Smooth muscle cell (in vitro differentiated cells): ENCODE measurements at regions not wholly inside any gene's neighbourhood (a gene's known extent, or its start where the extent isn't known, plus 50 kb on each side); places are given as distances from the start of the nearest gene placed in this dataset.

Source experiments
- DNase-seq: peaks from one replicate; lab custom pipeline; 2025; ENCODE audit not compliant: unreplicated experiment; lab: John Stamatoyannopoulos, UW
- H2AFZ ChIP-seq: fragments of 200-600 bp; sonication (generic); 2 replicates; pipeline ENCODE4 v1.6.0; 2016; ENCODE audit warnings: antibody characterized with exemption, low read depth, mild to moderate bottlenecking
- H3F3A ChIP-seq: fragments of 200-600 bp; sonication (generic); 2 replicates; pipeline ENCODE4 v1.6.0; 2017; ENCODE audit warnings: antibody characterized with exemption, low read depth
- H3K27ac ChIP-seq: fragments of 200-600 bp; sonication (generic); 2 replicates; pipeline ENCODE4 v1.5.1; 2016; ENCODE audit warnings: low read depth, mild to moderate bottlenecking
- H3K27me3 ChIP-seq: fragments of 200-600 bp; sonication (generic); 2 replicates; pipeline ENCODE4 v1.6.1; 2016; ENCODE audit warnings: low read depth, mild to moderate bottlenecking
- H3K36me3 ChIP-seq: fragments of 200-600 bp; sonication (generic); 2 replicates; pipeline ENCODE4 v1.5.1; 2016; ENCODE audit warnings: low read depth
- H3K4me1 ChIP-seq: fragments of 200-600 bp; sonication (generic); 2 replicates; pipeline ENCODE4 v1.5.1; 2016; ENCODE audit warnings: low read depth
- H3K4me2 ChIP-seq: fragments of 200-600 bp; sonication (generic); 2 replicates; pipeline ENCODE4 v1.6.0; 2016; ENCODE audit warnings: mild to moderate bottlenecking
- H3K4me3 ChIP-seq: fragments of 200-600 bp; sonication (generic); 2 replicates; pipeline ENCODE4 v1.5.1; 2016; ENCODE audit warnings: mild to moderate bottlenecking
- H3K79me2 ChIP-seq: fragments of 200-600 bp; sonication (generic); 2 replicates; pipeline ENCODE4 v1.6.0; 2016; ENCODE audit warnings: low read depth, mild to moderate bottlenecking
- H3K9ac ChIP-seq: fragments of 200-600 bp; sonication (generic); 2 replicates; pipeline ENCODE4 v1.6.0; 2016; ENCODE audit warnings: low read depth
- H3K9me3 ChIP-seq: fragments of 200-600 bp; sonication (generic); replicated peaks from 2 replicates; pipeline ENCODE4 v1.5.1; 2016; ENCODE audit warnings: low read depth
- H4K20me1 ChIP-seq: fragments of 200-600 bp; sonication (generic); 2 replicates; pipeline ENCODE4 v1.6.0; 2016; ENCODE audit warnings: low read depth
- WGBS: methylation state at CpG from one replicate; pipeline ENCODE4 v1.1.7; 2016; ENCODE audit warnings: low lambda C conversion rate; 5-methylcytosine and 5-hydroxymethylcytosine counted together
- TF ChIP-seq, protein P1 (sequence below): fragments of 200-600 bp; sonication (generic); IDR thresholded peaks from 2 replicates; pipeline ENCODE4 v1.5.1; 2017; ENCODE audit warnings: borderline replicate concordance, mild to moderate bottlenecking, antibody characterized with exemption; ENCODE audit not compliant: insufficient read depth, poor library complexity, severe bottlenecking

DNA sequence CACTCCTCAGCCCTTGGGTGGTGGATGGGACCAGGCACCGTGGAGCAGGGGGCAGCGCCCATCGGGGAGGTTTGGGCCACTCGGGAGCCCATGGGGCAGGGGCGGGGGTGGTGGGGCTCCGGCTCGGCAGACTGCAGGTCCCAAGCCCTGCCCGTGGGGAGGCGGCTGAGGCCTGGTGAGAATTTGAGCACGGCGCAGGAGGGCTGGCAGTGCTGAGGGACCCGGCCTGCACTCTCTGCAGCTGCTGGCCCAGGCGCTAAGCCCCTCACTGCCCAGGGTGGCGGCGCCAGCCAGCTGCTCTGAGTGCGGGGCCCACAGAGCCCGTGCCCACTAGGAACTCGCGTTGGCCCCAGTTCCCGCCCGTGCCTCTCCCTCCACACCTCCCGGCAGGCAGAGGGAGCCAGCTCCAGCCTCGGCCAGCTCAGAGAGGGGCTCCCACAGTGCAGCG, 182.1 kb upstream of the OPRM1 start:
- no peak for DNase-seq
- no peak overlapping the region for H3K4me3 ChIP-seq
- H3K79me2 ChIP-seq = no peaks in the 10 kb centered on the region
- H3K27ac ChIP-seq = no peak overlapping the region
- H2AFZ ChIP-seq = no peak overlapping the region
- no peaks in the 10 kb centered on the region for H3F3A ChIP-seq
- no peaks in the 10 kb centered on the region for H4K20me1 ChIP-seq
- no peak overlapping the region for H3K4me2 ChIP-seq
- no peak overlapping the region for H3K9ac ChIP-seq
- H3K36me3 ChIP-seq = no peaks in the 10 kb centered on the region
- no peaks in the 10 kb centered on the region for H3K4me1 ChIP-seq
- TF ChIP-seq, protein P1, sequence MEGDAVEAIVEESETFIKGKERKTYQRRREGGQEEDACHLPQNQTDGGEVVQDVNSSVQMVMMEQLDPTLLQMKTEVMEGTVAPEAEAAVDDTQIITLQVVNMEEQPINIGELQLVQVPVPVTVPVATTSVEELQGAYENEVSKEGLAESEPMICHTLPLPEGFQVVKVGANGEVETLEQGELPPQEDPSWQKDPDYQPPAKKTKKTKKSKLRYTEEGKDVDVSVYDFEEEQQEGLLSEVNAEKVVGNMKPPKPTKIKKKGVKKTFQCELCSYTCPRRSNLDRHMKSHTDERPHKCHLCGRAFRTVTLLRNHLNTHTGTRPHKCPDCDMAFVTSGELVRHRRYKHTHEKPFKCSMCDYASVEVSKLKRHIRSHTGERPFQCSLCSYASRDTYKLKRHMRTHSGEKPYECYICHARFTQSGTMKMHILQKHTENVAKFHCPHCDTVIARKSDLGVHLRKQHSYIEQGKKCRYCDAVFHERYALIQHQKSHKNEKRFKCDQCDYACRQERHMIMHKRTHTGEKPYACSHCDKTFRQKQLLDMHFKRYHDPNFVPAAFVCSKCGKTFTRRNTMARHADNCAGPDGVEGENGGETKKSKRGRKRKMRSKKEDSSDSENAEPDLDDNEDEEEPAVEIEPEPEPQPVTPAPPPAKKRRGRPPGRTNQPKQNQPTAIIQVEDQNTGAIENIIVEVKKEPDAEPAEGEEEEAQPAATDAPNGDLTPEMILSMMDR = no peak
- 98% methylated on average over 13 of the region's 24 CpGs for WGBS
- no peaks in the 10 kb centered on the region for H3K27me3 ChIP-seq
- no peaks in the 10 kb centered on the region for H3K9me3 ChIP-seq

DNA sequence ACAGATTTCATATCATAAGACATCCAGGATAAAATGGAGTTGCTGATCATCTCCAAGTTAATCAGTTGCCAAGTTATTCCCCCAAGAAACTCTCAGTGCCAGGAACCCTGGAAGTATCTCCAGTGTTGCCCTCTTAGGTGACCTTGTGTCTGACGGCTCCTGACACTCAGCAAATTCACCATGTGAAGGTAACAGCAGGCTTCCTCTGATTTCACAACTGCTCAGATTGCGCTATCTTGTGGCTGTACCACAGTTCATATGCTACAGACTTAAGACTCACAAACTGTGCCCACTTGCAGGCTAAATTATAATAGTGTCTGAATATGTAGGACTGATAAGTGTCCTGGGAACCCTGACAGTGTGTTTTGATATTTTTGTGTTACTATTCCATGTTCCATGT, 186.6 kb upstream of the OPRM1 start:
- TF ChIP-seq, protein P1 = no peak
- DNase-seq = no peak
- Histone ChIP-seq H3K27me3 (no peaks in the 10 kb centered on the region), H3K4me3 (no peak overlapping the region), H3K27ac (no peak overlapping the region), H4K20me1 (no peaks in the 10 kb centered on the region), H3K4me1 (no peaks in the 10 kb centered on the region), H2AFZ (no peak overlapping the region), H3K79me2 (no peaks in the 10 kb centered on the region), H3K4me2 (no peak overlapping the region), H3K9ac (no peak overlapping the region), H3K9me3 (no peaks in the 10 kb centered on the region), H3K36me3 (no peaks in the 10 kb centered on the region), H3F3A (no peaks in the 10 kb centered on the region)
- 87% methylated on average over 2 of the region's 2 CpGs for WGBS

DNA sequence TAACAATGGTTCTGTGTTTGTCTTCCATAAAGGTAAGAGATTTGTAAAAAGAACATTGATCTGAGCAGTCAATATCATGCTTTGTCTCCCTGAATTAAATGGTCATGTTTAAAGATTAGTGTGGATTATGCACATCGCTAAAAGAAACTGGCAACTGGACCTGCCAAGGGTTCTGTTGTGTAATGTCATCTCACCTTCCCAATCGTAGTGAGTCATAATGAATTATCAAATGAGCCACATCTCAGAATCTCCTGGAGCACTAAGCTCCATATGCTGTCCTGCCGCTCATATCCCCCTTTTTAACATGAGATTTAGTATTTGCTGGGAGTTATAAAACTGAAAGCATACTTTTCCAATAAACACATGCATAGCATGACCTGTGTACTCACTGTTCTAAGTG, 187.0 kb upstream of the OPRM1 start:
- Histone ChIP-seq H3K4me1 (no peaks in the 10 kb centered on the region), H3K4me2 (no peak overlapping the region), H3K27ac (no peak overlapping the region), H3K27me3 (no peaks in the 10 kb centered on the region), H3K79me2 (no peaks in the 10 kb centered on the region), H3K9me3 (no peaks in the 10 kb centered on the region), H3F3A (no peaks in the 10 kb centered on the region), H3K9ac (no peak overlapping the region), H4K20me1 (no peaks in the 10 kb centered on the region), H2AFZ (no peak overlapping the region), H3K4me3 (no peak overlapping the region), H3K36me3 (no peaks in the 10 kb centered on the region)
- TF ChIP-seq, protein P1 = no peak
- no peak for DNase-seq
- 91% methylated on average over 3 of the region's 3 CpGs for WGBS

DNA sequence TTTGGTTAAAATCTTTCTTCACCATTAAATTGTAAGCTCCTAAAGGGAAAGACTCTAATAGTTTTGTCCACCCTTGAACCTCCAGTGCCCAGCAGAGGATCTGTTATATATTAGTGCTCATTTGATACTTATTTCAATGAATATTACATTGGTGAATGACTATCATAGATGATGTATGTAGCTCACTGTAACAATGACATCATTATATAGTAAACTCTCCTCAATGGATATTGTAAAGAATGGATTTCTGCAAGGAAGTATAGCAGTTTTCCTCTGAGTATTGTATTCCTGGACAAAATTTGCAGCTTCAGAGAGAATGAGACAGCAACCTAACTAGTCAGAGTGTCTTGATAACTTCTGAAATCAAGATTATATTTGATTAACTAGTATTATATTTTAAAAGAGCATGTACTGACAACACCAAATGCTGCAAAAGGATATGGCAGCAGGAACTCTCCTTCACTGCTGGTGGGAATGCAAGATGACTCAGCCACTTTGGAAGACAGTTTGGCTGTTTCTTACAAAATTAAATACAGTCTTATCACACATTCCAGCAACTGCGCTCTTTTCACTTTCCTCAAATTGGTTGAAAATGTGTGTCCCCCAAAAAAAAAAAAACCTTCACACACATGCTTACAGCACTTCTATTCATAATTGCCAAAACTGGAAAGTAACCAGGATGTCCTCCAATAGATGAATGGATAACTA, 189.8 kb upstream of the OPRM1 start:
- Histone ChIP-seq H3K4me2 (no peak overlapping the region), H3K79me2 (no peaks in the 10 kb centered on the region), H3K4me3 (no peak overlapping the region), H3K27me3 (no peaks in the 10 kb centered on the region), H4K20me1 (no peaks in the 10 kb centered on the region), H3K36me3 (no peaks in the 10 kb centered on the region), H3K27ac (no peak overlapping the region), H3K9me3 (no peaks in the 10 kb centered on the region), H3F3A (no peaks in the 10 kb centered on the region), H3K4me1 (no peaks in the 10 kb centered on the region), H2AFZ (peak overlapping the region; percentile 17), H3K9ac (no peak overlapping the region)
- TF ChIP-seq, protein P1 = no peak
- DNase-seq = no peak
- 50% methylated on average over 1 of the region's 1 CpG for WGBS
